Activated CD8-positive, alpha-beta memory T cell treated with anti-CD3 and anti-CD28 coated beads for 4 hours (primary cell): ENCODE measurements at regions not wholly inside any gene's neighbourhood (a gene's known extent, or its start where the extent isn't known, plus 50 kb on each side); places are given as distances from the start of the nearest gene placed in this dataset.

ENCODE experiments used
- DNase-seq, 2 donors: peaks; one replicate each; pipeline ENCODE4 v3.0.0-alpha.2; 2020; ENCODE audit warnings: low read depth in 2 of 2

- DNase-seq, result no peak
Measured at GRCh38 chr22:48523761-48524160, 1303.9 kb downstream of the BRD1 start.

DNA sequence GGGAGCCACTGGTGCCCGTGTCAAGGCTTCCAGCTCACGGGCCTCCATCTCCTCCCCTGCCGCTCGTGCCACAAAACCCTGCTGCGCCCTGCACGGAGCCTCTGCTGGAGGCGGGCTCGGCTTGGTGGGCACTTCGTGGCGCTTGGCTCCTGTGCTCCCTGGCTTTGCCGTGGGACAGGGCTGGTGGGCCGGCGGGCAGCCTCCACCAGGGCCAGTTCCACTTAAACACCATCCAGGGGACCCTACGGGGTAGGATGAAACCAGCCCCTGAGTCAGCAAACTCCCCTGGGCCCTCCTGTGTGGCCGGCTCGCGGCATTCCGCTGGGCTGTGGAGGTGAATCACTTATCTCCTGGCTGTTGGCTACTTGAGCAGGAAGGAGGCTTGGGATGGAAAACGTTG is 1304.6 kb downstream of the BRD1 start:
- DNase-seq, result no peak

DNA sequence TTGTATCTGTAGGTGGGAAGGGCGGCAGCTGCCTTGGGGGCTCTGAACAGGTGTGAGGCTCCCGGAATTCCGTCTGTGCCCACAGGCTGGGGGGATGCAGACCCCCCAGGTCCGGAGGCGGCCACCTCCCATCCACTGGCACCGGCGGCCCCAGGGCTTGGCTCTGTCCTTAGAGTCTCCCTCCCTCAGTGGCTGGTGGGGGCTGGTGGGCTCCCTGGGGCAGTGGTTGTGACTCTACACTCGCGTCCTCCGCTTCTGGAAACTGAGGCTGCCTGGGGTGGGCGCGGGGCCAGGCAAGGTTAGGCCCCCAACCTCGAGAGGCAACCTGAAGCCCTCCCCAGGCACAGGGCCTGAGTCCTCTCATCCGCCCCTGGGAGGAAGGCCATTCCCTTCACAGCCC is 1305.4 kb downstream of the BRD1 start:
- DNase-seq, result no peak

- DNase-seq, result no peak
Measured at GRCh38 chr22:48520884-48521588, 1306.6 kb downstream of the BRD1 start.

DNA sequence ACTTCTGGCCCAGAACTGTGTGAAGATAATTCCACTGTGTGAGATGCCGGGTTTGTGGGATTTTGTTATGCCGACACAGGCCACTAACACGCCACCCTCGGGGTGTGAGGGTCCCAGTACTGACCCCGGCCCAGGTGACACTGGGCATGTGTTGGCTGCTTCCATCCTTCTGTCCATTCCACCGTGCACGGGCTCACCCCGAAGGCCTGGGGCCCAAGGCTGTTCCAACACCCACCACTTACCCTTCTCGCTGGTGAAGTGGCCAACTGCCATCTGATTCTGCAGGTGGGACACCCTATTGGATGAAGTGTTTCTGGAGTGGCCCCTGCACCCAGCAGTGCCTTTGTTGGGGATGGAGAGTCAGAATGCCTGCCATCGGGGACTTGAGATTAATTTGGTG is 1307.5 kb downstream of the BRD1 start:
- DNase-seq, result no peak

GRCh38 chr22:48517039-48518030 is 1310.3 kb downstream of the BRD1 start:
- no peak for DNase-seq

GRCh38 chr22:48516571-48516970 is 1311.1 kb downstream of the BRD1 start:
- DNase-seq, result no peak

GRCh38 chr22:48515571-48516200 is 1312.0 kb downstream of the BRD1 start:
- no peak for DNase-seq

- DNase-seq, result no peak
Measured at GRCh38 chr22:48513929-48514328, 1313.7 kb downstream of the BRD1 start.

- DNase-seq, result no peak
Measured at GRCh38 chr22:48513446-48513845, 1314.2 kb downstream of the BRD1 start.

DNA sequence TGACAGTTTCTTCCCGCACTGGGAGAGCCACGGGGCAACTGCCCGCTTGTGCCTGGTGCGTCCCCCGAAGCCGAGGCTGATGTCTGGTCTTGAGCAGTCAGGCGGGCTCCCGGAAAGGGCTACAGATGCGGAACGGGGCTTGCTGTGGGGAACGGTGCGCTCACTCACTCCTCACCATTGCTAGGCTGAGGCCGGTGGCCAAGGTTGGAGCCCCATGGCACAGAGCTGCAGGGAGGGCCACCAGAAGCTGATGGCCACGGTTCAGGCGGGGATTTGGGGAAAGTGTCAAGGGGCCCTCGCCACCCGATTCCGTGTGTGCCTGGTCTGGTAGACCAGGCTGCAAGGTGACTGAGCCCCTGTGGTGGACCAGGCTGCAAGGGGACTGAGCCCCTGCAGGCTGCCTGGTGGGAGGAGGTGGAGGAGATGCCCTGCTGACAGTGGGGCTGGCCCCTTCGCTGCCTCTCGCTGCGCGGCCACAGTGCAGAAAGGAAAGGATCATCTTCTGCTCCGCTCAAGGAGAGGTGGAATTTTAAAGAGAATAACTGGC is 1315.8 kb downstream of the BRD1 start:
- DNase-seq, result no peak

DNA sequence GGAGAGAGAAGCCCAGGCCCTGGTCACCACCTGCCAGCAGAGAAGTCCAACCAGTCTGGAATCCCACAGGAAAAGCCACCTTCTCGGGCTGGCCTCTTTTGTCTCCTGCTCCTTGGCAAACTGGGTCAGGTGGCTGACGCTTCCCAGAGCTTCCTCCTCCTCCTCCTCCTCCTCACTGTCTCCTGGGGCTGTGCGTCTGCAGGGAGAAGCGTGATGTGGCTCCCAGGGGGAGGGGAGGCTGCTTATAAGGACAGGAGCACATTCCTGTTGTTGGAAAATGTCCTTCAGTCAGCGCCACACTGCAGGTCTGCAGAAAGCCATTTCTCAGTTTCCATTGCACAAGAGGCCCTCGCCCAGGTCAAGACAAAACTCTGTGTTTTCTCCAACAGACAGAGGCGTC is 1316.5 kb downstream of the BRD1 start:
- no peak for DNase-seq

DNA sequence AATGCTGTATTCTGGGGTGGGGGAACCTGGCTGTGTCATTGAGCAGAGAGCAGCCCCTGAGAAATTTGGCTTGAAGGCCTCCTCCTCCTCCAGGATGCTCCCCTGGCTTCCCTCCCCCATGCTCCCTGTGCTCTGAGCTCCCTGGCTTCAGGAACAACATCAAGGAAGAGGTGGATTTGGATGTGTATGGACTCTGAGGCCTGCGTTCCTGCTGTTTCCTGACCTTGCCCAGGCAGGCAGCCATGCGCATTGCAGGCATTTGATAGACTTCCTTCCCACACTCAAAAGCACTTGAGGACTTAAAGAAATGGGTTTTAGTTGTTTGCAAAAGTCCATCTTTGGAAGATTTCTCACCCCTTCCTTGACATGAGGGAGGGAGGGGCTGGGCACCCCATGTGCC is 1317.1 kb downstream of the BRD1 start:
- DNase-seq, result no peak

GRCh38 chr22:48507595-48508350 is 1319.9 kb downstream of the BRD1 start:
- DNase-seq, result no peak

DNA sequence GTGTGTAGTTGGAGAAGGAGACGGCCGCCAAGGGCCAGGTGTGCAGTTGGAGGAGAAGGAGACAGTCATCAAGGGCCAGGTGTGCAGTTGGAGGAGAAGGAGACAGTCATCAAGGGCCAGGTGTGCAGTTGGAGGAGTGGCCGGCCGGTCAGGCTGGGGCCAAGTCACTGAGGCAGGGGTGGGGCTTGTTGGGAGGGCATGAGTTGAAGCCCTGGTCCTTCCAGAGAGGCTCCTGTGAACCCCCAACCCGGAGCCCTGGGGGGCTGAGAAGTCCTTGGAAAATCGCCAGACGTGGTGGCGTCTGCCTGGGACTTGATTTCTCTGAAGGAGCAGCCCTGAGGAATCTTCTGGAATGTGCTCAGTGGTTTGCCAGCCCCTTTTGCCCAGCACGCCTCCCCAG is 1320.5 kb downstream of the BRD1 start:
- no peak for DNase-seq

DNA sequence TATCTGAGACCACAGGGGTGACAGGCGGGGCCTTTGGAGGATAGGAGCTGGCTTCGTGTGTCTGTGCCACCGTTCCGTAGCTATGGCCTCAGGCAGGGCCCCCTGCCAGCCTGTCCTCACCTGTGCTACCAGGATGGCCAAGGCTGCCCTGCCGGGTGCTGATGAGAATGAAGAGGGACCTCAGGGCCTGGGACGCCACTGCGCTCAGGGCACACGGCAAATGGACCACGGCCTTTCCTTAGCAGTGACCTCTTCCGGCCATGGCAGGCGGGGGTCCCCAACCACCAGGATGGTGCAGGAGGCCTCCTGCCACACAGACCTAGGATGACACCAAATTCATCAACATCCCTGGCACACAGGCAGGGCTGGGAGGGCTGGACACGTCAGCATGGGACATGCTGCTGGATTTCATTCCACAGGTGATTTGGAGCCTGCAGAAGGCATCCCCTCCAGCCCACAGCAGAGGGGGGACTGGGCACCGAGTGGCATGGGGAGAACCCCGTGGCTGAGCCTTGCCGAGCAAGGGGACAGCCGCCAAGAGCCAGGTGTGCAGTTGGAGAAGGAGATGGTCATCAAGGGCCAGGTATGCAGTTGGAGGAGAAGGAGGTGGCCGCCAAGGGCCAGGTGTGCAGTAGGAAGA is 1321.0 kb downstream of the BRD1 start:
- no peak for DNase-seq

GRCh38 chr22:48505891-48506290 is 1321.8 kb downstream of the BRD1 start:
- no peak for DNase-seq

GRCh38 chr22:48504519-48505140 is 1323.0 kb downstream of the BRD1 start:
- DNase-seq, result no peak

GRCh38 chr22:48503876-48504275 is 1323.8 kb downstream of the BRD1 start:
- DNase-seq, result no peak

- no peak for DNase-seq
Measured at GRCh38 chr22:48503035-48503625, 1324.5 kb downstream of the BRD1 start.
